ENCODE measurements at regions not wholly inside any gene's neighbourhood (a gene's known extent, or its start where the extent isn't known, plus 50 kb on each side); places are given as distances from the start of the nearest gene placed in this dataset.

- TF ChIP-seq GATA3 (IDR thresholded peaks at IDR 0.05; ENCODE audit: low read depth, low read length) (no peak), GATA2 (IDR thresholded peaks at IDR 0.05; ENCODE audit: low read depth, low read length) (no peak)
Observed at GRCh38 chr4:53656421-53656981, 65.2 kb upstream of the LNX1 start.
